HG02763 (cell line): ENCODE measurements at regions not wholly inside any gene's neighbourhood (a gene's known extent, or its start where the extent isn't known, plus 50 kb on each side); places are given as distances from the start of the nearest gene placed in this dataset.
"Not testable (repeated sequence)": the region's sequence is repeated elsewhere in the genome, so short reads cannot be mapped to it uniquely, and the experiment has no call there.

Experiments used
- ATAC-seq: cut with Tn5 transposase; IDR thresholded peaks from one replicate; pipeline ENCODE4 v1.9.1; 2021; ENCODE audit warnings: mild to moderate bottlenecking, moderate library complexity; ENCODE audit not compliant: unreplicated experiment

DNA sequence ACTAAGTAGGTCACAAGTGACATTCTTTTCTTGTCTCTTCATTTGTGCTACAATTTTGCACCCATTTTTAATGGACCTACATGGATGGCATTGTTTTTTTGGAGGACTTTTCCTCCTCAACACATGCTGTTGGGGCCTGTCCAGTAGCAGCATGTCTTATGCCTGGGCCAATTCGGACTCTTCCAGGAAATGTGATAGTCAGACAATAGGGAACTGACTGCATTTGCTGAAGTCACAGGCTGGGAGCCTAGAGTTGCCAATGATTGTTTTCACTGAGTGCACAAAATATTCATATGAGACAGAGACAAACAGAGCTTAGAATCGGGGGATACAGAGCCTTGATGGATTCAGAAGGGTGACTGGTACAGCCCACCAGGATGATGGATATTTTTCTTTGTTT is 867.3 kb upstream of the GOT2 start:
- no peak for ATAC-seq

DNA sequence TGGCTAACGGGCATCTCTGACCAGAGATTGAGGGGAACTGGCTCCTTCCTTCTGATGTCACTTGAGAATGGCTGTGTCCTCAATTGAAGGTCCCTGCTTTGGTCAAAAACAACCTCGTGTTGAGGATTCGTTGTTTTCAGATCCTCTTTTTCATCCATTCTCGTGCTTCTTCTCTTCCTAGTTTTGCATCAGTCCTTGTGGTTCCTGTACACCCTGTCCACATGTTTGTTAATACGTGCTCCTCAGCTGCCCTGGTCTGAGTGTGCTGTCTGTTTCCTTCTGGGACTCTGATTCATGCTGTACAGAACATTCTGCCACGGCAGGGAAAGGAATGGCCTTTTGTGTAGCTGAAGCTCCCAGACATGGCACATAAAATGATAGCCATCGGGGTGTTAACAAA is 863.2 kb upstream of the GOT2 start:
- no peak for ATAC-seq

DNA sequence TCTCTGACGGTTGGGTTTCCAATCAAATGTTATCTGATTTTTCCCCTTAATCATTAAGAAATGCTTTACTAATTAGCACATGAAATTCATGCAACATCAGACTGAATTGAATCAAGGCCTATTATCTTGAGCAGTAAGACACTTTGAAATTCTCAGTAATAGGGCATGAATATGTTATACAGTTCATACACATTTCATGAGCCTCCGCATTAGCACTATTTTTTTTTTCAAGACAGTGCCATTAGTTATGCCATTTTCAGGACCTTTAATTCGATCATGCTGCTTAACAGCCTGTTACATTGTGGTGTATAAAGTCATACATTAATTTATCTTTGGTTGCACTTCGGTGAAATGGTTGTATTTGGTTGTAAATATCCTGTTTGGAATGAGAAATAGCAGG is 862.6 kb upstream of the GOT2 start:
- ATAC-seq = no peak

DNA sequence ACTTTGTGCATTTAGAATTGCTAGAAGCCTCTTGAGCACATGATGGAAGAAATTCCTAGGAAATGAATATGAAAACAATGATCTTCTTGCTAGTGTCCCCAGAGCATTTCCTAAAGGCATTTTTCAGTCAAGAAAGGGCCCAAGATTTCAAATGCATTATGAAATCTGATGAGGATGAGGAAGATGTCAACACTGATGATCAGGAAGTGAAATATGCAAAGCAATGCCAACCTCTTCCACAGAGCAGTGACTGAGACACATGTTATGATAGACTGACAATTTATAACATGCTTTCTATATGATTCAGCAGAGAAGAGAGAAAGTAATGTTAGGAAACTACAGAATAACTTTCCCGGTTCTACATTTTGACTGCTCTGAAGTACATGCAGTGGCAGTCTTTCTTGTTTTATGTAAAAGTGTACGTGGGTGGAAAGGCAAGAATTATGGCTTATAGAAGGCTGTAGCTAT is 859.1 kb upstream of the GOT2 start:
- ATAC-seq = no peak

- no peak for ATAC-seq
These were observed 857.4 kb upstream of the GOT2 start for GRCh38 chr16:59591480-59591879.

- ATAC-seq = no peak
These were observed 856.7 kb upstream of the GOT2 start for GRCh38 chr16:59590845-59591244.

- no peak for ATAC-seq
These were observed 852.2 kb upstream of the GOT2 start for GRCh38 chr16:59586331-59586730.

- no peak for ATAC-seq
These were observed 840.2 kb upstream of the GOT2 start for GRCh38 chr16:59574296-59574695.

DNA sequence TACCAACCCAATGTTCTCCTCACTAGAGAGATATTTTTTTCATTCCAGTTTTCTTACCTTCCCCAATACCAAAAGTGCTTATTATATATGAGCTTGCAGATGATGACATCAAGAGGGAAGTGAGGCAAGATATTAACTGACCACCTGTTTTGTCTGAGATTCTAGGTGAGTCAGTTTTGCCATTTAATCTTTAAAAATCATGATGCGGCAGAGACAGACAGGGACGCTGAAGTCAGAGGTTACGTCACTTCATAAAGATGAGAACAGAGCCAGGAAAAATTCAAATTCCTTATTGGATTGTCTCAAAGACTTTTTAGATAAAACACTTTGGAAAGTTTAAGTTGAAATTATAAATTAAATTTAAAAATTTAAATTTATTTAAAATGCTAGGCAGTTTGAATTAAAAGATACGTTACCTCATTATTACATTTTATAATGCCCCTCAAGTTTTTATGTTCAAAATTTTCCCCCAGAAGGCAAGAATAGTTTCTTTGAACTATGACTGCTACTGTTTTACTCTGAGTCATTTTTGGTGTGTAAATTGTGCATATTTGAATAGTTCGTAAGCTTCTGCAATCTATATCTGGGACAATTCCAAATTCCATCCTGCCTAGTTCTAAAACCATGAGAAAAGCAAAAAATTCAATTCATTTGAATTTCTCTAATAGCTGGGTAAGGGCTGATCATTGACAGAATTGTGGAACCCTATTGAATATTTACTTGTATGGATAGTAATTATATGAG is 839.6 kb upstream of the GOT2 start:
- ATAC-seq = no peak

GRCh38 chr16:59567496-59567895 is 833.4 kb upstream of the GOT2 start:
- ATAC-seq = no peak

DNA sequence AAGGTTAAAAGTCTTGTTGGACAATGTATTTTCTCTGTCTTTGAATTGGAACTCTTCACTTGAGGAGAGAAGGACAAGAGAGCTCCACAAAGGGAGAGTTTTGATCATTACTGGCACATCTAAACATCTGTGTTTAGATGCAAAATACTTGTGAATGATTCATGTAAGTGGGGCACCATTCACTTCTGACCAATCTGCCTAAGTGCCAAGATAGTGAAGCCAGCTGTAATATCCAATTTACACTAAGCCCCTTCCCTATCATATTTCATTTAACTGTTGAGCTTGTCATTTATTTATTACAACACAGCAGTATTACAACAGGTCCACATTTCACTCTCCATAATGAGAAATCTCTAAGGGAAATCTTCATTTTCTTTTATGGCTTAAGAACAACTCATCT is 832.3 kb upstream of the GOT2 start:
- ATAC-seq = no peak

GRCh38 chr16:59558679-59559078 is 824.6 kb upstream of the GOT2 start:
- no peak for ATAC-seq

GRCh38 chr16:59552164-59552563 is 818.0 kb upstream of the GOT2 start:
- no peak for ATAC-seq

GRCh38 chr16:59545721-59546120 is 811.6 kb upstream of the GOT2 start:
- no peak for ATAC-seq

GRCh38 chr16:59543641-59544040 is 809.5 kb upstream of the GOT2 start:
- no peak for ATAC-seq

DNA sequence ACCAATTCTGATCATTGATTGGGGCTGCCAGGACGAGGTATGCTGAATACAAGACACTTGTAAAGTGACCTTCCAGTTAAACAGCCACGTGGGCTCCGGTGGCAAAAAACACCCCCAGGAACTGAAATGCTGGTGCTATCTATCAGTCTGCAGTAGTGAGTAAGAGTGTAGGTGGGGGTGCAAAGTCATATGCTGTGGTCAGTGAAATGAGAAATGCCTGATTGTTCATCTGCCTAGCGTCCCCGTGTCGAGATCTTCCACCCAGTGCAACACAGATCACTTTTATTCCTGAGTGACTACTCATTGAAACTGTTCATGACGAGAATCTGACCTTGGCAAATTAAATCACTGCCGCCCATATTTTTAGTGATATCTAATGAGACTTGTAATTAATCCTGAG is 806.5 kb upstream of the GOT2 start:
- ATAC-seq = no peak

- ATAC-seq = no peak
These were observed 801.2 kb upstream of the GOT2 start for GRCh38 chr16:59535298-59535697.

- no peak for ATAC-seq
These were observed 793.3 kb upstream of the GOT2 start for GRCh38 chr16:59527206-59527997.

GRCh38 chr16:59522826-59523225 is 788.7 kb upstream of the GOT2 start:
- no peak for ATAC-seq

GRCh38 chr16:59518721-59519120 is 784.6 kb upstream of the GOT2 start:
- ATAC-seq = not testable (repeated sequence)

GRCh38 chr16:59514651-59515050 is 780.5 kb upstream of the GOT2 start:
- ATAC-seq = no peak

DNA sequence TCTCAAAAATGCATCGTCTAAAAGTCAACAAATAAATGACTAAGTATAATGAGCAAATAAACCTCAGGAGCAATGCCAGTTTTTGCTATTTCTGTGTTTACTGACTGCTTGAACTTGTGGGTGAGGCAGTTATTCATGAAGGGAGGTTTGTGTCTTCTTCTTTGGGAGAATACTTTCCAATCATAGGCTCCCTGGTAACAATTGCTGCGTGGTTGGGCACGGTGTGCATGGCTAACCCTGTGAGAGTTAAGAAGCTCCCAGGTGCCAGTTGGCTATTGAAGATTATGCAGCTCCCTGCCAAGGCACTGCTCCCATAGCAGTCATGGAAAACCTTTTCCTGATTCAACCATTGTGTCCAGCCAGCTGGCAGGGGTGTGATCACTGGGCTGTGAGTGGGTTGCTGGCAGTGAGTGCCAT is 775.9 kb upstream of the GOT2 start:
- ATAC-seq = no peak
